IMR-90 (cell line): ENCODE measurements at regions not wholly inside any gene's neighbourhood (a gene's known extent, or its start where the extent isn't known, plus 50 kb on each side); places are given as distances from the start of the nearest gene placed in this dataset.
"Not testable (repeated sequence)": the region's sequence is repeated elsewhere in the genome, so short reads cannot be mapped to it uniquely, and the experiment has no call there.

Experiments
- ATAC-seq: fragments of 200-7000 bp; cut with Tn5 transposase; 2 replicates; pipeline ENCODE4 v1.9.1; 2020; ENCODE audit warnings: low read depth, mild to moderate bottlenecking, moderate library complexity
- BruUV-seq: library from RNA; stranded (reverse); fragments of 400-500 nt; replicated peaks from 2 replicates; lab custom pipeline; 2021; lab: Mats Ljungman, UMichigan
- CTCF ChIA-PET: fragments of 300-600 bp; formaldehyde crosslinking; extraction: SDS; loops from one replicate; lab custom pipeline; 2021; ENCODE audit warnings: antibody characterized with exemption; lab: Yijun Ruan, JAX
- POLR2A ChIA-PET: fragments of 300-600 bp; sonication (Branson Sonifier 250); formaldehyde crosslinking; loops from one replicate; lab custom pipeline; 2022; ENCODE audit warnings: antibody characterized with exemption; ENCODE audit not compliant: unreplicated experiment; lab: Charles Lee
- DNase-seq: peaks from one replicate; pipeline ENCODE4 v3.0.0; 2013
- H2AFZ ChIP-seq: replicated peaks from 2 replicates; pipeline ENCODE3; 2013; ENCODE audit warnings: low read length, mild to moderate bottlenecking; ENCODE audit not compliant: poor library complexity
- H2AK5ac ChIP-seq: 2 replicates; pipeline ENCODE4 v1.6.1; 2013; ENCODE audit warnings: low read depth, low read length, inconsistent platforms
- H2AK9ac ChIP-seq: replicated peaks from 2 replicates; pipeline ENCODE3; 2013; ENCODE audit warnings: mild to moderate bottlenecking, low read depth, low read length, moderate library complexity; ENCODE audit not compliant: poor library complexity
- H2BK120ac ChIP-seq: 2 replicates; pipeline ENCODE4 v1.6.1; 2013; ENCODE audit warnings: low read depth, low read length, inconsistent platforms
- H2BK15ac ChIP-seq: 3 replicates; pipeline ENCODE4 v1.6.1; 2013; ENCODE audit warnings: low read depth, low read length, inconsistent platforms
- H2BK20ac ChIP-seq: 2 replicates; pipeline ENCODE4 v1.6.1; 2013; ENCODE audit warnings: low read depth, mild to moderate bottlenecking, inconsistent platforms, low read length, moderate library complexity
- H2BK5ac ChIP-seq: 2 replicates; pipeline ENCODE4 v1.6.1; 2013; ENCODE audit warnings: mild to moderate bottlenecking, low read depth, low read length, inconsistent platforms; ENCODE audit not compliant: poor library complexity, severe bottlenecking
- H3K14ac ChIP-seq: replicated peaks from 2 replicates; pipeline ENCODE4 v1.6.1; 2013; ENCODE audit warnings: low read depth, low read length, inconsistent platforms
- H3K18ac ChIP-seq: 2 replicates; pipeline ENCODE4 v1.6.1; 2013; ENCODE audit warnings: low read depth, low read length, control low read depth
- H3K23ac ChIP-seq: 2 replicates; pipeline ENCODE4 v1.6.1; 2013; ENCODE audit warnings: low read depth, low read length, inconsistent platforms
- H3K27ac ChIP-seq: 2 replicates; pipeline ENCODE4 v1.5.1; 2013; ENCODE audit warnings: mild to moderate bottlenecking, control low read depth, low read length; ENCODE audit not compliant: insufficient read depth
- H3K27me3 ChIP-seq: 2 replicates; pipeline ENCODE4 v1.6.1; 2013; ENCODE audit warnings: low read length; ENCODE audit not compliant: control insufficient read depth, insufficient read depth
- H3K36me3 ChIP-seq: 2 replicates; pipeline ENCODE4 v1.6.1; 2013; ENCODE audit warnings: low read length, mixed read lengths; ENCODE audit not compliant: control insufficient read depth, insufficient read depth
- H3K4ac ChIP-seq: 2 replicates; pipeline ENCODE4 v1.6.1; 2013; ENCODE audit warnings: low read depth, low read length, inconsistent platforms
- H3K4me1 ChIP-seq: 2 replicates; pipeline ENCODE4 v1.6.1; 2013; ENCODE audit warnings: low read length, mixed read lengths; ENCODE audit not compliant: control insufficient read depth, insufficient read depth
- H3K4me2 ChIP-seq: 2 replicates; pipeline ENCODE4 v1.6.1; 2013; ENCODE audit warnings: low read depth, mild to moderate bottlenecking, control low read depth, low read length, moderate library complexity
- H3K4me3 ChIP-seq: 2 replicates; pipeline ENCODE4 v1.5.1; 2013; ENCODE audit warnings: low read depth, mild to moderate bottlenecking, control low read depth, low read length, moderate library complexity; ENCODE audit not compliant: insufficient read depth
- H3K56ac ChIP-seq: 2 replicates; pipeline ENCODE4 v1.6.1; 2013; ENCODE audit warnings: low read length, inconsistent platforms; ENCODE audit not compliant: insufficient read depth; ENCODE audit errors: extremely low read depth
- H3K79me1 ChIP-seq, 2 experiments: 2 replicates each; pipeline ENCODE4 v1.6.1; 2013; ENCODE audit warnings: low read length in 2 of 2, inconsistent platforms in 1 of 2, low read depth in 1 of 2
- H3K9ac ChIP-seq: 2 replicates; pipeline ENCODE4 v1.6.1; 2013; ENCODE audit warnings: low read depth, low read length, control low read depth
- H3K9me1 ChIP-seq: 2 replicates; pipeline ENCODE4 v1.6.1; 2013; ENCODE audit warnings: low read length, inconsistent platforms; ENCODE audit not compliant: insufficient read depth
- H3K9me3 ChIP-seq: 2 replicates; pipeline ENCODE4 v1.6.1; 2013; ENCODE audit warnings: low read length; ENCODE audit not compliant: control insufficient read depth, insufficient read depth
- H4K20me1 ChIP-seq: 2 replicates; pipeline ENCODE4 v1.6.1; 2013; ENCODE audit warnings: low read length, inconsistent platforms; ENCODE audit not compliant: insufficient read depth
- H4K5ac ChIP-seq: 2 replicates; pipeline ENCODE4 v1.6.1; 2013; ENCODE audit warnings: mild to moderate bottlenecking, low read depth, low read length, control low read depth
- H4K8ac ChIP-seq, 2 experiments: 2 replicates each; pipeline ENCODE4 v1.6.1; 2013; ENCODE audit warnings: low read depth in 2 of 2, low read length in 2 of 2, control low read depth in 1 of 2, inconsistent platforms in 1 of 2
- H4K91ac ChIP-seq: 2 replicates; pipeline ENCODE4 v1.6.1; 2013; ENCODE audit warnings: low read depth, low read length, inconsistent platforms; ENCODE audit not compliant: insufficient read depth
- WGBS, 2 experiments: methylation state at CpG; one replicate each; pipeline versions ENCODE4 v1.1.5 to v1.1.7; 2013; ENCODE audit warnings: missing lambda C conversion rate in 2 of 2; ENCODE audit not compliant: insufficient read length in 1 of 2; ENCODE audit errors: extremely low coverage in 2 of 2; 5-methylcytosine and 5-hydroxymethylcytosine counted together
- dilution Hi-C: fragments of 300-500 bp; cut with HindIII; formaldehyde crosslinking; loops from one replicate; pipeline ENCODE4 v1.14.3; 2018; ENCODE audit warnings: low sequenced_read_pairs; ENCODE audit not compliant: unreplicated experiment
- in situ Hi-C: fragments of 300-500 bp; cut with MboI; formaldehyde crosslinking; loops from 3 replicates; pipeline ENCODE4 v1.14.3; 2019; ENCODE audit warnings: low sequenced_read_pairs, inconsistent platforms, mixed read lengths
- intact Hi-C: fragments of 100-400 bp; cut with micrococcal nuclease; formaldehyde crosslinking; loops from 2 replicates; pipeline ENCODE4 v1.10.0; 2022

DNA sequence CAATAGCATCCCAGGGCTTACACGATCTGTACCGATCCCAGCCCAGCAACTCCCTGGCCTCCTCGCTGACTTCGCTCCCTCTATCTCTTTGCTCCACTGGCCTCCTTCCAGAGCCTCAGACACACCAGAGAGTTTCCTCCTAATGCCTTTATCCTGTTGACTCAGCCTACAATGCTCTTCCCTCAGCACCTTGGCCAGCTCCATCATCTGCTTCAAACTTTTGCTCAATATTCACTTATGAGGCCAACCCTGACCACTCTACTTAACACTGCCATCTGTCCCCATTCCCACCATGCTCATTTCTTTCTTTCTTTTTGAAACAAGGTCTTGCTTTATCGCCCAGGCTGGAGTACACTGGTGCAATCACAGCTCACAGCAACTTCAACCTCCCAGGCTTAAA, 180.9 kb downstream of the CEP170 start:
- H2AFZ ChIP-seq, H2BK20ac ChIP-seq, ATAC-seq, H3K4ac ChIP-seq, H3K36me3 ChIP-seq, dilution Hi-C loops, H2AK9ac ChIP-seq, H3K9me1 ChIP-seq, H2BK120ac ChIP-seq, POLR2A ChIA-PET, H2BK15ac ChIP-seq, H3K27ac ChIP-seq, H2AK5ac ChIP-seq, H2BK5ac ChIP-seq, H4K20me1 ChIP-seq, H4K8ac ChIP-seq, H3K4me3 ChIP-seq, H3K23ac ChIP-seq, intact Hi-C loops, H3K56ac ChIP-seq, H3K14ac ChIP-seq, in situ Hi-C loops, BruUV-seq, H3K4me1 ChIP-seq, H3K79me1 ChIP-seq, H3K27me3 ChIP-seq, H4K5ac ChIP-seq, H3K18ac ChIP-seq, H3K9me3 ChIP-seq, H3K9ac ChIP-seq, H4K91ac ChIP-seq, H3K4me2 ChIP-seq, CTCF ChIA-PET, DNase-seq: not testable (repeated sequence)
- no CpG with 5 or more reads among the region's 5 CpGs for WGBS, 2 experiments
